ENCODE measurements at regions not wholly inside any gene's neighbourhood (a gene's known extent, or its start where the extent isn't known, plus 50 kb on each side); places are given as distances from the start of the nearest gene placed in this dataset.
"Not testable (repeated sequence)": the region's sequence is repeated elsewhere in the genome, so short reads cannot be mapped to it uniquely, and the experiment has no call there.

DNA sequence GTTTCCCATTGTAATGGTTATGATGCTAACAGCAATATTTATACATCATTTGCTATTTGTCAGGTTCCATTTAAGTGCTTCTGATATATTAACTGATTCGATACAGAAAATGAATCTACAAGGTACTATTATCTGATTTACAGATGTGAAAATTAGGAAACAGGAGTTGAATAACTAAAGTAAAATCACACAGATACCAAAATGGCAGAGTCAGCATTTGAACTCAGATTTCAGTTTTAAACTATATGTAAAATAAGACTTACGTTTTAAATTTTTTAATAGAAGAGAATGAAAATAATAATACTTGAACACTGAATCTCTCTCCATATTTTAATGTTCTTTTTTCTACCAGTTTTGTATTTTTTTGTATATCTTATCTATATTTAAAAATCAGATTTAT lies 313.2 kb downstream of the MDFIC start:
- no peak for DNase-seq

DNA sequence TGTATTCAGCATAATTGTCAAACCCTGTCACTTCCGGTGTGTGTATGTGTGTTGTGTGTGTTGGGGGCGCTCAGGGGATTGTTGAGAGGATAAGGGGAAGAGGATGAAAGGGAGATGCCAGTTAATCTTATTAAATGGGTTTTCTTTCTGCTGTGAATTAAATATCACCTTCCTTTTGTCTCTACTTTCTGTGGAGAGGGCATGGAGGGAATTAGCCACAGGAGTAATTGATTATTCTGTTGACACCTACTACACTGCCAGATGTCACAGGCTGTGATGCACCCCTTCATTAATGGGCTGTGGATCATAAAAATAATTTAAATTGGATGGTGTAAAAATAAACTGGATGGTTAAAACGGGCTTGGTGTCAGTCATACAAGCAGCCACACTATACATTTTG lies 311.9 kb downstream of the MDFIC start:
- no peak for DNase-seq

GRCh38 chr7:115232041-115232440 lies 310.1 kb downstream of the MDFIC start:
- no peak for DNase-seq

- no peak for DNase-seq
Observed at GRCh38 chr7:115230882-115231571, 309.1 kb downstream of the MDFIC start.

- DNase-seq = no peak
Observed at GRCh38 chr7:115229401-115230105, 307.7 kb downstream of the MDFIC start.

DNA sequence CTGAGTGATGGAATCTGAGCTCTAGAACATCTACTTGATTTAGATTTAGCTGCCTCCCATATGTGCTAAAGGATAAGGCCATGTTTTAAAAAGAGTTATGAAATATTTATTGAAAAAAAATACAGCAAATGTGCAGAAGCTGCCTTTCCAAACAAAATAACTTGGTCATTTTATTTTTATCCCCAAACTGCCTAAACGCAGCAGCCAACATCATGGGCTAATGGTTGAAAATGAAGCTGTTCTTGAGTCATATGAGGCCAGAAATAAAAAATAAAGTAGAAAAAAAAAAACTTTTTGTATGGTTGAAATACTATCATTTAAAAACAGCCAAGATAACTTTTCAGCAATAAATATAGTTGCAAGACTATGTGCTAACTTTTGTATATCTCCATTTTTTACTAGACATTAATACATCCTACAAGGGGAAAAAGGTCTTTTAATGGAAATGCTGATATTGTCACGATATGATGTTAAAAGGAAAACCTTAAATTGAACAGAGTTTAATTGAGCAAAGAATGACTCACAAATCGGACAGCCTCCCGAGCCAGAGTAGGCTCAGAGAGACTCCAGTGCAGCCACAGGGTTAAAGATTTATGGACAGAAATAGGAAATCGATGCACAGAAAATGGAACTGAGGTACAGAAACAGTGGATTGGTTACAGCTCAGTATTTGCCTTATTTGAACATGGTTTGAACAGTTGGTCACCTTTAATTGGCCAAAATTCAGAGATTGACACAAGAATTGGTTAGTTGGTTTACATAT lies 305.8 kb downstream of the MDFIC start:
- no peak for DNase-seq

DNA sequence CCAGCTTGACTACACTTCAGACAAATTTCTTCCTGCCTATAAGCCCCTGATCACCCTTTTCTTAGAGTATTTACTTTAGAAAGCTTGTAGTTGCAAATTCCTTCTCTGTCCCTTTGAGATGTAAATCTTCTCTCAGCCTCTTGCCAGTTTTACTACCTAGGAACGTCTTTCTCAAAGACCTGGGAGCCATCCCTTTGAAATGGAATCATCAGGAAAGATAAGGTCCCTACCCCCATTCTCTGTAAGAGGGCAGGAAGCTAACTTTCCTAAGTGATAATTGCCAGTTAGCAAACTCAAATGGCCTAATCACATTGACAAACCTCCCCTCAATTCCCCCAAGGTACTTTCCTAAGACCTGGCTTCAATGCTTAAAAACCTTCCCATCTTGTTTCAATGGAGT lies 304.5 kb downstream of the MDFIC start:
- DNase-seq = no peak

- DNase-seq = no peak
Observed at GRCh38 chr7:115224922-115225321, 303.0 kb downstream of the MDFIC start.

GRCh38 chr7:115223959-115224358 lies 302.1 kb downstream of the MDFIC start:
- DNase-seq = no peak

DNA sequence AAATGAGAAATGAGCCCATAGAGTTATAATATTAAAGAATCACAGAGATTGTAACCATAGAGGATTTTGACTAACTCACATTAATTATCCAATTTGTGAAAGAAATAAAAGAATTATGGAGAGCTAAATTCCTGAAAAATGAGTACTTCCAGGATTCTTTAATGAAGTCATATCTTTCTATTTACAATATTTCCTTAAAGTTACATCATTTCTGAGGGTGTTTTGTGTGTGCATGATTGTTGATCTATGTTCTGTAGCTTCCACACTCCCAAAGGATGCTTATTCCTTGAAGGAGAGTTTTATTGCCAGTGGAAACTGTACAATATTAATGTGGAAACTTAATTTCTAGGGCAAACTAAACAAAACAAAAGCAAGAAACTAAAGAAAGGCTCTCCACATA lies 299.6 kb downstream of the MDFIC start:
- no peak for DNase-seq

GRCh38 chr7:115218076-115218475 lies 296.2 kb downstream of the MDFIC start:
- no peak for DNase-seq

GRCh38 chr7:115217373-115217772 lies 295.5 kb downstream of the MDFIC start:
- DNase-seq = no peak

GRCh38 chr7:115216652-115217051 lies 294.8 kb downstream of the MDFIC start:
- DNase-seq = no peak

DNA sequence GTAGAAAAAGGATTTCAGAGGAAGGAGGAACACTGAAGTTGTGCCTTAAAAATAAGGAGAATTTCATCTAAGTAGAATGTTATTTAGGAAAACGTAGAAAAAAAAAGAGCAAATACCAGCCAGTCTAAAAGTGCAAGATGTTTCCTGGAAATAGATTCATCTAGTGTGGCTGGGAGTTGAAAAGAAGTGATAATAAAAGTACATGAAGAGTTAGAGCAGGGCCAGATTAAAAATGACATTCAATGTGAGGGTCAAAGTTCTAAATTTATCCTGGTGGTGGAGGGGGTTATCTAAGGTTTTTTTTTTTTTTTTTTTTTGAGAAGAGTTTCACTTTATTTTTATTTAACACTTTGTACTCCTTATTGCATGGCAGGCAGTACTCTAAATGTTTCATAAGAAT lies 289.3 kb downstream of the MDFIC start:
- no peak for DNase-seq

DNA sequence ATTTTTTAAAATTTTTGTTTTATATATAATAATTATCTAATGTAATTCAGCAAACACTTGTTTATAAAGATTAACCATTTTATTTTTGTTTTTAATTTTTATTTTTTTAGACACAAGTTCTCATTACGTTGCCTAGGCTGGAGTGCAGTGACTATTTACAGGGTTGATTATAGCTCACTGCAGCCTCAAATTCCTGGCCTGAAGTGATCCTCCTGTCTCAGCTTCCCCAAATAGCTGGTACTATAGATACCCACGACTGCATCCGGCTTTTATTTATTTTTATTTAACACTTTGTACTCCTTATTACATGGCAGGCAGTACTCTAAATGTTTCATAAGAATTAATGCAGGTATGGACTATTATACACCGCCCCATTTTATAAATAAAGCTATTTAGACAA lies 288.7 kb downstream of the MDFIC start:
- no peak for DNase-seq

GRCh38 chr7:115208710-115209560 lies 287.0 kb downstream of the MDFIC start:
- no peak for DNase-seq

DNA sequence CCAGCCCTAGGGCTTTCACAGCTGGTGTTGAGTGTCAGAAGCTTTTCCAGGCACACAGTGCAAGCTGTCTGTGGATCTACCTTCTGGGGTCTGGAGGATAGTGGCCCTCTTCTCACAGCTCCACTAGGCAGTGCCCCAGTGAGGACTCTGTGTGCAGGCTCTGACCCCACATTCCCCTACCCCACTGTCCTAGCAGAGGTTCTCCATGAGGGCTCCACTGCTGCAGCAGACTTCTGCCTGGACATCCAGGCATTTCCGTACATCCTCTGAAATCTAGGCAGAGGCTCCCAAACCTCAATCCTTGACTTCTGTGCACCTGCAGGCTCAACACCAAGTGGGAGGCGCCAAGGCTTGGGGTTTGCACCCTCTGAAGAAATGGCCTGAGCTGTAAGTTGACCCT lies 284.5 kb downstream of the MDFIC start:
- not testable (repeated sequence) for DNase-seq

GRCh38 chr7:115198143-115198542 lies 276.2 kb downstream of the MDFIC start:
- no peak for DNase-seq

- no peak for DNase-seq
Observed at GRCh38 chr7:115195208-115195607, 273.3 kb downstream of the MDFIC start.

DNA sequence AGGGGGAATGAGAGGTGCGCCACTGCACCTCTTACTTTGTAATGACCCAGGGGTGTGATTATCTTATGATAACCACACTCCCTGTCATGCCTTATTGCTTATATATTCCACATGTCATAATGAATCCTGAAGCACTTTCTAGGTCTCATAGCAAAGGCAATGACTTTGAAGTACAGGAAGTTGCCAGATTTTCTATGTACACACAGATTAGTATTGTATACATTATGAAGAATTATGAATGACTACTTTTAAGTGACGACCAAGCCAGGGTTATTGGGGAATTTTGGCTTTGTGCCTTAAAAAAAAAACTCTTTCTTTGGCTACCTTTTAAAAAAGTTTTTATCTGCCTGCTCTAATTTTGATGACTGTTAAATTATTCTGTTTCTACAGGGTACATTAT lies 269.6 kb downstream of the MDFIC start:
- no peak for DNase-seq

DNA sequence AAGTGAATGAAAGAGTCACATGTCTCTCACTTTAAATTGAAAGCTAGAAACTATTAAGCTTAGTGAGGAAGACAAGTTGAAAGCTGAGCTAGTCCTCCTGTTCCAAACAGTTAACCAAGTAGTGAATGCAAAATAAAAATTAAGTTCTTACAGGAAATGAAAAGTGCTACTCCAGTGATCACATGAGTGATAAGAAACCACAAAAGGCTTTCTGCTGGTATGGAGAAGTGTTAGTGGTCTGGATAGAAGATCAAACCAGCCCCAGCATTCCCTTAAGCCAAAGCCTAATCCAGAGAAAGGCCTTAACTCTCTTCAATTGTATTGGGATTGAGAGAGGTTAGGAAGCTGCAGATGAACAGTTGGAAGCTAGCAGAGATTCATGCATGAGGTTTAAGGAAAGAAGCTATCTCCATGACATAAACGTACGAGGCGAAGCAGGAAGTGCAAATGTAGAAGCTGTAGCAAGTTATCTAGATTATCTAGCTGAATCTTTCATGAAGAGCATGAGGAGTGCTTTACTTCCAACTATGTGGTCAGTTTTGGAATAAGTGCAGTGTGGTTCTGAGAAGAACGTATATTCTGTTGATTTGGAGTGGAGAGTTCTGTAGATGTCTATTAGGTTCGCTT lies 261.6 kb downstream of the MDFIC start:
- no peak for DNase-seq

DNA sequence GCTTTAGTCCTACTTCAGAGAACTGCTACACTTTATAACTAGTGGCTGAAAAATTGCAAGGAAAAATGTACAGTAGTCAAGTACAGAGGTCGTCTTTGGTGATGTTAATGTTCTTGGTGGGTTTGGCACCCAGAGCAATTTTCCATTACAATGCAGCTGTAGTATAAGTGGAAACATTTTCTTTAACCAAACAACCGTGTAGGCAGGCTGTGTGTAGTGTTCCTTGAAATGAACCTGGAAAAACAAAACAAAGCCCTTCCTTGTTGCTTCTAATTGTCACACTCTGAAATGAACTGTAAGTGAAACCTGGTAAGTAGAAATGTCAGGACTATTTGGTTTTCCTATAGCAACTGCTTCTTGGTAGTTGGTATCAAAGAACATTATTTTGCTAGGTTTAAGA lies 256.9 kb downstream of the MDFIC start:
- DNase-seq = no peak

- DNase-seq = no peak
Observed at GRCh38 chr7:115177823-115178222, 255.9 kb downstream of the MDFIC start.

All from stimulated activated naive CD4-positive, alpha-beta T cell (primary cell).